ENCODE measurements at regions not wholly inside any gene's neighbourhood (a gene's known extent, or its start where the extent isn't known, plus 50 kb on each side); places are given as distances from the start of the nearest gene placed in this dataset.
"Not testable (repeated sequence)": the region's sequence is repeated elsewhere in the genome, so short reads cannot be mapped to it uniquely, and the experiment has no call there.

GRCh38 chr9:31745886-31746285, 638.6 kb upstream of the ACO1 start:
- no peak for TF ChIP-seq CTCF (IDR thresholded peaks at IDR 0.05)
- Histone ChIP-seq H3K9me3 (no peaks in the 10 kb centered on the region), H3K27me3 (ENCODE audit: low read depth) (no peaks in the 10 kb centered on the region), H3K4me1 (no peaks in the 10 kb centered on the region), H3K27ac (no peak overlapping the region), H3K36me3 (no peaks in the 10 kb centered on the region), H3K4me3 (no peak overlapping the region)
- ATAC-seq = no peak
- intact Hi-C loops (cut with DNase I) = no loop called here
- no peak for DNase-seq

- Histone ChIP-seq H3K4me1 (no peaks in the 10 kb centered on the region), H3K4me3 (no peak overlapping the region), H3K27me3 (ENCODE audit: low read depth) (no peaks in the 10 kb centered on the region), H3K9me3 (no peaks in the 10 kb centered on the region), H3K36me3 (no peaks in the 10 kb centered on the region), H3K27ac (no peak overlapping the region)
- no peak for TF ChIP-seq CTCF (IDR thresholded peaks at IDR 0.05)
- ATAC-seq = no peak
- DNase-seq = no peak
- intact Hi-C loops (cut with DNase I) = no loop called here
Measured at GRCh38 chr9:31753756-31754155, 630.7 kb upstream of the ACO1 start.

- Histone ChIP-seq H3K27me3 (ENCODE audit: low read depth) (no peaks in the 10 kb centered on the region), H3K4me1 (no peaks in the 10 kb centered on the region), H3K9me3 (no peaks in the 10 kb centered on the region), H3K4me3 (no peak overlapping the region), H3K36me3 (no peaks in the 10 kb centered on the region), H3K27ac (no peak overlapping the region)
- ATAC-seq = no peak
- DNase-seq = no peak
- intact Hi-C loops (cut with DNase I) = no loop called here
- no peak for TF ChIP-seq CTCF (IDR thresholded peaks at IDR 0.05)
Measured at GRCh38 chr9:31759703-31760102, 624.7 kb upstream of the ACO1 start.

- H3K4me3 ChIP-seq; H3K27ac ChIP-seq; ATAC-seq; H3K27me3 ChIP-seq (ENCODE audit: low read depth); H3K36me3 ChIP-seq; H3K4me1 ChIP-seq; DNase-seq; intact Hi-C loops (cut with DNase I): not testable (repeated sequence)
- H3K9me3 ChIP-seq = peaks cover 21% of the 10 kb centered on the region
Measured at GRCh38 chr9:31774021-31774420, 610.4 kb upstream of the ACO1 start.

- intact Hi-C loops (cut with DNase I) = no loop called here
- H3K4me1 ChIP-seq = no peaks in the 10 kb centered on the region
- H3K36me3 ChIP-seq = no peaks in the 10 kb centered on the region
- peaks cover 21% of the 10 kb centered on the region for H3K9me3 ChIP-seq
- no peaks in the 10 kb centered on the region for H3K27me3 ChIP-seq (ENCODE audit: low read depth)
- no peak overlapping the region for H3K4me3 ChIP-seq
- TF ChIP-seq CTCF (IDR thresholded peaks at IDR 0.05) = no peak
- DNase-seq (no peak), ATAC-seq (no peak)
- no peak overlapping the region for H3K27ac ChIP-seq
Measured at GRCh38 chr9:31774571-31774970, 609.9 kb upstream of the ACO1 start.

- H3K27ac ChIP-seq = no peak overlapping the region
- TF ChIP-seq CTCF (IDR thresholded peaks at IDR 0.05) = no peak
- H3K4me3 ChIP-seq = no peak overlapping the region
- peaks cover 14% of the 10 kb centered on the region for H3K9me3 ChIP-seq
- ATAC-seq (no peak), DNase-seq (no peak)
- no peaks in the 10 kb centered on the region for H3K36me3 ChIP-seq
- H3K4me1 ChIP-seq = no peaks in the 10 kb centered on the region
- intact Hi-C loops (cut with DNase I) = no loop called here
- H3K27me3 ChIP-seq (ENCODE audit: low read depth) = no peaks in the 10 kb centered on the region
Measured at GRCh38 chr9:31776471-31776870, 608.0 kb upstream of the ACO1 start.
